Activated naive CD8-positive, alpha-beta T cell treated with anti-CD3 and anti-CD28 coated beads for 36 hours (primary cell): ENCODE measurements at regions not wholly inside any gene's neighbourhood (a gene's known extent, or its start where the extent isn't known, plus 50 kb on each side); places are given as distances from the start of the nearest gene placed in this dataset.

Experiments
- DNase-seq: peaks from one replicate; pipeline ENCODE4 v3.0.0; 2021
- H3K27ac Mint-ChIP-seq: one replicate; pipeline ENCODE4 v1.8.0; 2022; ENCODE audit warnings: mild to moderate bottlenecking, moderate library complexity, mixed read lengths
- H3K27me3 Mint-ChIP-seq: one replicate; pipeline ENCODE4 v1.8.0; 2022; ENCODE audit warnings: mild to moderate bottlenecking, mixed read lengths
- H3K36me3 Mint-ChIP-seq: one replicate; pipeline ENCODE4 v1.8.0; 2021; ENCODE audit warnings: mild to moderate bottlenecking, mixed read lengths
- H3K4me1 Mint-ChIP-seq: one replicate; pipeline ENCODE4 v1.8.0; 2021; ENCODE audit warnings: mixed read lengths
- H3K4me3 Mint-ChIP-seq: one replicate; pipeline ENCODE4 v1.8.0; 2022; ENCODE audit warnings: mild to moderate bottlenecking, moderate library complexity, mixed read lengths
- H3K9me3 Mint-ChIP-seq: one replicate; pipeline ENCODE4 v1.8.0; 2022; ENCODE audit warnings: mixed read lengths

DNA sequence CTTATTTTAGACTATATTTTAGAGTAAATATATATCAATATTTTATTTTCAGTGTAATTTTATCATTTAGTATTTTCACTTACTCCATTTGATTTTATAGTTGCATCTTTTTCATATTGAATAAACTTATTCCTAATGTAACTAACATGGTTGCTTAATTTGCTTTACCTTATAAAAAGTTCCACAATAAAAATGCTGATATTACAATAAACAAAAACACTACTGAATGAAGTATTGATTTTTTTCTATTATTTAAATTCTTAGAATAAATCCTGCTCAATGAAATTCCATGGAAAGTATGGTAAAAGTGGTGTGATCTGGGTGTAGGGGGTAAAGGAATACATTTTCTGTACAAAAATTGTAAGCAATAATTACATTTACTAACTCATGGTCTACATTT, 2074.9 kb upstream of the C9orf72 start:
- Mint-ChIP-seq H3K36me3 (no peaks in the 10 kb centered on the region), H3K27me3 (no peaks in the 10 kb centered on the region), H3K27ac (no peak overlapping the region), H3K4me3 (no peak overlapping the region), H3K4me1 (no peaks in the 10 kb centered on the region), H3K9me3 (no peaks in the 10 kb centered on the region)
- DNase-seq, result no peak

DNA sequence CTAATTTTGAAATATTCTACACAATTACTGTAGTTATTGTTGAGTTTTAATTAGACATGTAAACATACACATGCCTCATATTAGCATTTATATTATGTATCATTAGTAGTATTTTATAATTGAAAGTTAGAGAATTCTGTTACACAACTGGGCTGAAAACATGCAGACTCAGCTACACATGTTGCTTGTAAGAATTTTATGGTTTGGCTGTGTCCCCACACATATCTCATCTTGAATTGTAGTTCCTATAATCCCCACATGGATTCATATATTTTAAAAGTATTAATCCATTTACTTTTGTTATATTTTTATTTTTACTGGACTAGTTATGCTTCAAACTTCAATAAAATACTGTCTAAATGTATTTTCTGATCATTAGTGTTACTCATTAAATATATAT, 2075.3 kb upstream of the C9orf72 start:
- no peaks in the 10 kb centered on the region for H3K4me1 Mint-ChIP-seq
- no peaks in the 10 kb centered on the region for H3K36me3 Mint-ChIP-seq
- H3K27ac Mint-ChIP-seq, result no peak overlapping the region
- no peaks in the 10 kb centered on the region for H3K9me3 Mint-ChIP-seq
- no peak overlapping the region for H3K4me3 Mint-ChIP-seq
- H3K27me3 Mint-ChIP-seq, result no peaks in the 10 kb centered on the region
- DNase-seq, result no peak

DNA sequence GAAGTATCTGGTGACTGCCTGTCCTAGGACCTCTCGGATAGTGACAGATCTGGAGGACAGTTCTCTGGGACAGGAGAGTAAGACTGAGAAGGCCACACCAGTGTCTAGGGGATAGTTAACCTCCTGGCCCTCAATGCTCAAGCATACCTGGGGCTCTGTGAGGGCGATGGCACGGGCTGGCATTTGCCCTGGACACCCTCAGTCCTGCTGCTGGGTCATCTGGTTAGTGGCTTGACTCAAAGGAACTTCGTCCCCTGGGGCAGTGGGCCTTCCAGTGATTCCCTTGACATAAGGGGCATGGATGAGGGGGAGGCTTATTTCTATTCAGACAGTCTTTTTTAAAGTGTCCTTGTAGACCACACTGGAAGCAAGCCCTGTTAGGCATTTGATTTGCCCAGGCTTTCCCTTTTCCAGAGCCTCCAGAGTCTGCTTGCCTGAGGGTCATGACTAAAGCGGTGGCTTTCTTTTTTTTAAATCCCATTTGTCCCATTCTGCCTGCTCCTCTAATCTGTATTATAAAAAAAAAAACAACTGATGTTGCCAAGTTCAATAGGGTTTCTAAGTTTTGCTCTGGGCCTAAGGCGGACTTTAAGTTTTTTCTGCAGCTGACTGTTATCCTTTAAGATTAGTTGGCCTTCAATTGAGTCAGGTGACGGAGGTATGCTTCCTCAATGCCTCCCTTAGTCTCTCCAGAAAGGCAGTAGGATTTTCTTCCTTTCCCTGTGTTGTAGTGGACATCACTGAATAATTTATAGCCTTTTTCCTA, 2083.5 kb upstream of the C9orf72 start:
- no peak for DNase-seq
- Mint-ChIP-seq H3K4me3 (no peak overlapping the region), H3K27ac (no peak overlapping the region), H3K36me3 (no peaks in the 10 kb centered on the region), H3K27me3 (no peaks in the 10 kb centered on the region), H3K9me3 (peaks cover 9% of the 10 kb centered on the region), H3K4me1 (no peaks in the 10 kb centered on the region)

GRCh38 chr9:29657821-29658220, 2084.5 kb upstream of the C9orf72 start:
- DNase-seq, result no peak
- no peaks in the 10 kb centered on the region for H3K4me1 Mint-ChIP-seq
- no peaks in the 10 kb centered on the region for H3K27me3 Mint-ChIP-seq
- H3K4me3 Mint-ChIP-seq, result no peak overlapping the region
- H3K27ac Mint-ChIP-seq, result no peak overlapping the region
- H3K36me3 Mint-ChIP-seq, result no peaks in the 10 kb centered on the region
- peaks cover 9% of the 10 kb centered on the region for H3K9me3 Mint-ChIP-seq

GRCh38 chr9:29659014-29659413, 2085.7 kb upstream of the C9orf72 start:
- Mint-ChIP-seq H3K9me3 (peaks cover 9% of the 10 kb centered on the region), H3K36me3 (no peaks in the 10 kb centered on the region), H3K4me1 (no peaks in the 10 kb centered on the region), H3K27me3 (no peaks in the 10 kb centered on the region), H3K27ac (no peak overlapping the region), H3K4me3 (no peak overlapping the region)
- no peak for DNase-seq

DNA sequence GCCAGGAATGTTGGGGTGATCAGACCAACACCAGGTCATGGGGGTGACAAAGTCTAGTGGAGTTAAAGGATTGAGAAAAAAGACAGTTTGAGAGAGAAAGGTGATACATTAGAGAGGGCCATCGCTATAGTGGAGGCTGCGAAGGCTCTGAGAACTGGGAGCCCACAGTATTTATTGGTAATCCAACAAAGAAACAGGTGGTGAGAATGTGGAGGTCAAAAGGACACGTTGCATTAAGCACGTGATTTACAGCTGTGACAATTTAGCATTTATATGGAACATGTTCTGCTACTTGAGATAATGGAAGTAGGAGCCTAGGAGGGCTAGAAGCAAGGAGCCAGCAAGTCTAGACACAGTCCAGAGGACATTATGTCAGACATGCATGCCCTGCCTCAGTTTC, 2086.5 kb upstream of the C9orf72 start:
- Mint-ChIP-seq H3K9me3 (peaks cover 11% of the 10 kb centered on the region), H3K4me1 (no peaks in the 10 kb centered on the region), H3K27ac (no peak overlapping the region), H3K4me3 (no peak overlapping the region), H3K27me3 (no peaks in the 10 kb centered on the region), H3K36me3 (no peaks in the 10 kb centered on the region)
- DNase-seq, result no peak

GRCh38 chr9:29668732-29669131, 2095.5 kb upstream of the C9orf72 start:
- Mint-ChIP-seq H3K9me3 (peaks cover 4% of the 10 kb centered on the region), H3K36me3 (no peaks in the 10 kb centered on the region), H3K27me3 (no peaks in the 10 kb centered on the region), H3K4me3 (no peak overlapping the region), H3K4me1 (no peaks in the 10 kb centered on the region), H3K27ac (no peak overlapping the region)
- no peak for DNase-seq

- Mint-ChIP-seq H3K4me1 (no peaks in the 10 kb centered on the region), H3K9me3 (peaks cover 2% of the 10 kb centered on the region), H3K4me3 (no peak overlapping the region), H3K36me3 (no peaks in the 10 kb centered on the region), H3K27me3 (no peaks in the 10 kb centered on the region), H3K27ac (no peak overlapping the region)
- DNase-seq, result no peak
Measured at GRCh38 chr9:29669613-29670012, 2096.3 kb upstream of the C9orf72 start.

DNA sequence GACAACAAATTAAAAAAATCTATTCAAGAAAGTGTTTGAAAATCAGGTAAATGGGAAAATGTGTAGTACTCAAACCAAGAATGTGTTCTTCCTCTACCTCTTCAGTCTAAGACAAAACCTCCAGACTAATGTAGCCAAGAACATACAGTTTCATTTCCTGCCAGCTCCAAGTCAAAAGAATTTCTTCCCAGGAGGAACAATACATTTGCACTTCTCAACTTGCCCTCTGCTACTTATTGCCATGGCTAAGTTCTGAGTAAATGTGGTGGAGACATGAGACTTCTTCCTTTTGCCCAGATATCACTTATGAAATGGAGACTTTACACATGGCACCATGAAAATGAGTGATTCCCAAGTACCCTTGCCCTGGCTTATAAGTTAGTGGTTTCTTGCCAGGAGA, 2112.2 kb upstream of the C9orf72 start:
- Mint-ChIP-seq H3K27me3 (no peaks in the 10 kb centered on the region), H3K4me3 (no peak overlapping the region), H3K36me3 (no peaks in the 10 kb centered on the region), H3K4me1 (no peaks in the 10 kb centered on the region), H3K9me3 (peaks cover 3% of the 10 kb centered on the region), H3K27ac (no peak overlapping the region)
- no peak for DNase-seq

DNA sequence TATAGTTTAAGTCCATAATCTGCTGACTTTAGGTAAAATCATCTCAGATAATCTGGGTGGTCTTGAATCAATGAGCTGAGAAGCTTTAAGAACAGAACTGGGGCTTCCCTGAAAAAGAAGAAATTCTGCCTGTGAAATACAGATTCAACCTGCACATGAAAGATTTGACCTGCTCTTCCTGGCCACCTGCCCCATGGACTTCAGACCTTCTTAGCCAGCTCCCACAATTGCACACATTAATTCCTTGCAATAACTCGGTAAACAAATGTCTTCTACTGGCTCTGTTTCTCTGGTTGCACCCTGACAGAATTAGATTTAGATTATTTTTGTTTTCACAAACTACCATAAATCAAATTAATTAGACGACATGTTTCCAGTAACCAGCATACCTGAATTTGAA, 2117.9 kb upstream of the C9orf72 start:
- H3K27ac Mint-ChIP-seq, result no peak overlapping the region
- DNase-seq, result no peak
- no peak overlapping the region for H3K4me3 Mint-ChIP-seq
- H3K27me3 Mint-ChIP-seq, result no peaks in the 10 kb centered on the region
- H3K9me3 Mint-ChIP-seq, result peaks cover 3% of the 10 kb centered on the region
- H3K36me3 Mint-ChIP-seq, result no peaks in the 10 kb centered on the region
- no peaks in the 10 kb centered on the region for H3K4me1 Mint-ChIP-seq

- H3K4me3 Mint-ChIP-seq, result no peak overlapping the region
- H3K27ac Mint-ChIP-seq, result no peak overlapping the region
- no peaks in the 10 kb centered on the region for H3K4me1 Mint-ChIP-seq
- H3K9me3 Mint-ChIP-seq, result peaks cover 3% of the 10 kb centered on the region
- H3K27me3 Mint-ChIP-seq, result no peaks in the 10 kb centered on the region
- no peak for DNase-seq
- no peaks in the 10 kb centered on the region for H3K36me3 Mint-ChIP-seq
Measured at GRCh38 chr9:29691758-29692407, 2118.6 kb upstream of the C9orf72 start.

- Mint-ChIP-seq H3K9me3 (peaks cover 3% of the 10 kb centered on the region), H3K36me3 (no peaks in the 10 kb centered on the region), H3K4me1 (no peaks in the 10 kb centered on the region), H3K4me3 (no peak overlapping the region), H3K27me3 (no peaks in the 10 kb centered on the region), H3K27ac (no peak overlapping the region)
- DNase-seq, result no peak
Measured at GRCh38 chr9:29697011-29697410, 2123.7 kb upstream of the C9orf72 start.

- no peak for DNase-seq
- Mint-ChIP-seq H3K36me3 (no peaks in the 10 kb centered on the region), H3K4me1 (no peaks in the 10 kb centered on the region), H3K27ac (no peak overlapping the region), H3K4me3 (no peak overlapping the region), H3K9me3 (no peaks in the 10 kb centered on the region), H3K27me3 (no peaks in the 10 kb centered on the region)
Measured at GRCh38 chr9:29701559-29701958, 2128.3 kb upstream of the C9orf72 start.

- H3K4me3 Mint-ChIP-seq, result no peak overlapping the region
- no peaks in the 10 kb centered on the region for H3K9me3 Mint-ChIP-seq
- H3K4me1 Mint-ChIP-seq, result no peaks in the 10 kb centered on the region
- no peak for DNase-seq
- H3K36me3 Mint-ChIP-seq, result no peaks in the 10 kb centered on the region
- H3K27me3 Mint-ChIP-seq, result no peaks in the 10 kb centered on the region
- no peak overlapping the region for H3K27ac Mint-ChIP-seq
Measured at GRCh38 chr9:29701971-29702370, 2128.7 kb upstream of the C9orf72 start.

GRCh38 chr9:29714860-29715259, 2141.6 kb upstream of the C9orf72 start:
- Mint-ChIP-seq H3K36me3 (no peaks in the 10 kb centered on the region), H3K4me3 (no peak overlapping the region), H3K4me1 (no peaks in the 10 kb centered on the region), H3K9me3 (peaks cover 1% of the 10 kb centered on the region), H3K27ac (no peak overlapping the region), H3K27me3 (no peaks in the 10 kb centered on the region)
- DNase-seq, result no peak

DNA sequence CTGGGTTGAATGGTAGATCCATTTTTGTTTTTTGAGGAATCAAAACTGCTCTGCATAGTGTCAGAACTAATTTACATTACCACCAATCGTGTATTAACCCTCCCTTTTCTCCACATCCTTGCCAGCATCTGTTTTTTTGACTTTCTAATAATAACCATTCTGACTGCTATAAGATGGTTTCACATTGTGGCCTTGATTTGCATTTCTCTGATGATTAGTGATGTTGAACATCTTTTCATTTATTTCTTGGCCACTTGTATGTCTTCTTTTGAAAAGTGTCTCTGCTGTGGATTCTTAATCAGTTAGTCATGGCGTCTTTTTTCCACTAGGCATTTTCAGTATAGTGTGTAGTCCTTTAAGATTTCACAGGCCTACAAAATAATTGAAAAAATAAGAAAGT, 2144.3 kb upstream of the C9orf72 start:
- H3K27me3 Mint-ChIP-seq, result no peaks in the 10 kb centered on the region
- no peak overlapping the region for H3K27ac Mint-ChIP-seq
- no peak overlapping the region for H3K4me3 Mint-ChIP-seq
- no peak for DNase-seq
- peaks cover 1% of the 10 kb centered on the region for H3K9me3 Mint-ChIP-seq
- H3K36me3 Mint-ChIP-seq, result no peaks in the 10 kb centered on the region
- no peaks in the 10 kb centered on the region for H3K4me1 Mint-ChIP-seq
